ENCODE measurements at regions not wholly inside any gene's neighbourhood (a gene's known extent, or its start where the extent isn't known, plus 50 kb on each side); places are given as distances from the start of the nearest gene placed in this dataset.
"Not testable (repeated sequence)": the region's sequence is repeated elsewhere in the genome, so short reads cannot be mapped to it uniquely, and the experiment has no call there.

DNA sequence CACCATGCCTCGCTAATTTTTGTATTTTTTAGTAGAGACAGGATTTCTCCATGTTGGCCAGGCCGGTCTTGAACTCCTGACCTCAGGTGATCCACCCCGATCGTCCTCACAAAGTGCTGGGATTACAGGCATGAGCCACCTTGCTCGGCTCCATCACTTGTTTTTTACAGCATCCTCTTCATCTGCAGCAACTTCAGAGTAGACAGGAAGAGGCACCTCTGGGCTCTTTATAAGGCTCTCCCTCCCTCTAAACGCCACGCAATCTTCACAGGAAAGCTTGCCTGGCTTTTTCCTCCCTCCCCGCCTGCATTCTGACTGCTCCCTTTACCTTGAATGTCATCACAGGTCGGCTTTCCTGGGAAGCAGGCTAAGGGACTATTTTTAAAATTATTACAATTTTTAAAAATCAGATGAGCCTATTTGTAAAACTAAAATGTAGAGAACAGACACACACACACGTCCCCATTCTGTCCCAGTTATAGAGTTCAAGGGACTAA lies 111.5 kb upstream of the LDB2 start:
- H3K4me3 ChIP-seq (ENCODE audit: low read length, poor library complexity, severe bottlenecking): no peak overlapping the region
- no peak overlapping the region for H3K4me2 ChIP-seq (ENCODE audit: low read depth, low read length, poor library complexity, severe bottlenecking)
- no peaks in the 10 kb centered on the region for H3K4me1 ChIP-seq (ENCODE audit: insufficient read depth, low read length, poor library complexity, severe bottlenecking)
- H3K27me3 ChIP-seq (ENCODE audit: insufficient read depth, low read length, poor library complexity, severe bottlenecking): no peaks in the 10 kb centered on the region
- no peaks in the 10 kb centered on the region for H3K9me2 ChIP-seq (replicated peaks; ENCODE audit: low read depth, low read length)
- H3K9ac ChIP-seq (ENCODE audit: low read depth, low read length, poor library complexity, severe bottlenecking): no peak overlapping the region
- no peak overlapping the region for H2AFZ ChIP-seq (ENCODE audit: low read length)
- no peaks in the 10 kb centered on the region for H3K36me3 ChIP-seq (ENCODE audit: insufficient read depth, low read length)
- H3F3A ChIP-seq (ENCODE audit: low read depth): no peaks in the 10 kb centered on the region
- H3K79me2 ChIP-seq (ENCODE audit: insufficient read depth, low read length): no peaks in the 10 kb centered on the region
- H3K9me3 ChIP-seq (ENCODE audit: insufficient read depth, low read depth, low read length): no peaks in the 10 kb centered on the region
- no peak for TF ChIP-seq EZH2phosphoT487 (IDR thresholded peaks at IDR 0.05; ENCODE audit: borderline replicate concordance)
- H4K20me1 ChIP-seq (ENCODE audit: insufficient read depth, low read length, poor library complexity, severe bottlenecking): no peaks in the 10 kb centered on the region

DNA sequence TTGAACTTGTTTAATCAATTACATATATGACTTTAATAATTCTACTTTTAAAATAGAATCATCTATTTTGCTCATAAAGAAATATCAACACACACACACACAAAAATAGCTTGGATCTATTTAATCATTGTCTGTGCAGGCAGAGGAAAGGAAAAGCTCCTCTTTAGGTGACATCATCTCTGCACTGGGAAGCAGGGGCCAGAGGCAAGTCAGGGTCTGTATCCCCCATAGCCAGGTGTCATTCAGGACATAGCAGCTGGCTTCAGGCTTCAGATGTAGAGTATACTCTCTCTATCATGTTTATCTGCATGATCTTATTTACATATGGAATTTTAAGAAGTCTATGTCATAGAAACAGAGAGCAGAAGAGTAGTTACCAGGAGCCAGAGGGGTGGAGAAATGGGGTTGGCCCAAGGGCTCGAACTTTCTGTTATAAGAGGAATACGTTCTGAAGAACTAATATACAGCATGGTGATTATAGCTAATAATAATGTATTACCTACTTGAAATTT lies 110.4 kb upstream of the LDB2 start:
- Histone ChIP-seq H4K20me1 (ENCODE audit: insufficient read depth, low read length, poor library complexity, severe bottlenecking) (no peaks in the 10 kb centered on the region), H3F3A (ENCODE audit: low read depth) (no peaks in the 10 kb centered on the region), H3K27me3 (ENCODE audit: insufficient read depth, low read length, poor library complexity, severe bottlenecking) (no peaks in the 10 kb centered on the region), H3K36me3 (ENCODE audit: insufficient read depth, low read length) (no peaks in the 10 kb centered on the region), H3K9ac (ENCODE audit: low read depth, low read length, poor library complexity, severe bottlenecking) (no peak overlapping the region), H3K4me3 (ENCODE audit: low read length, poor library complexity, severe bottlenecking) (no peak overlapping the region), H3K4me2 (ENCODE audit: low read depth, low read length, poor library complexity, severe bottlenecking) (no peak overlapping the region), H3K9me3 (ENCODE audit: insufficient read depth, low read depth, low read length) (no peaks in the 10 kb centered on the region), H2AFZ (ENCODE audit: low read length) (no peak overlapping the region), H3K4me1 (ENCODE audit: insufficient read depth, low read length, poor library complexity, severe bottlenecking) (no peaks in the 10 kb centered on the region), H3K79me2 (ENCODE audit: insufficient read depth, low read length) (no peaks in the 10 kb centered on the region), H3K9me2 (replicated peaks; ENCODE audit: low read depth, low read length) (no peaks in the 10 kb centered on the region)
- TF ChIP-seq, protein P1, sequence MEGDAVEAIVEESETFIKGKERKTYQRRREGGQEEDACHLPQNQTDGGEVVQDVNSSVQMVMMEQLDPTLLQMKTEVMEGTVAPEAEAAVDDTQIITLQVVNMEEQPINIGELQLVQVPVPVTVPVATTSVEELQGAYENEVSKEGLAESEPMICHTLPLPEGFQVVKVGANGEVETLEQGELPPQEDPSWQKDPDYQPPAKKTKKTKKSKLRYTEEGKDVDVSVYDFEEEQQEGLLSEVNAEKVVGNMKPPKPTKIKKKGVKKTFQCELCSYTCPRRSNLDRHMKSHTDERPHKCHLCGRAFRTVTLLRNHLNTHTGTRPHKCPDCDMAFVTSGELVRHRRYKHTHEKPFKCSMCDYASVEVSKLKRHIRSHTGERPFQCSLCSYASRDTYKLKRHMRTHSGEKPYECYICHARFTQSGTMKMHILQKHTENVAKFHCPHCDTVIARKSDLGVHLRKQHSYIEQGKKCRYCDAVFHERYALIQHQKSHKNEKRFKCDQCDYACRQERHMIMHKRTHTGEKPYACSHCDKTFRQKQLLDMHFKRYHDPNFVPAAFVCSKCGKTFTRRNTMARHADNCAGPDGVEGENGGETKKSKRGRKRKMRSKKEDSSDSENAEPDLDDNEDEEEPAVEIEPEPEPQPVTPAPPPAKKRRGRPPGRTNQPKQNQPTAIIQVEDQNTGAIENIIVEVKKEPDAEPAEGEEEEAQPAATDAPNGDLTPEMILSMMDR (conservative IDR thresholded peaks at IDR 0.05; ENCODE audit: low read length): no peak
- no peak for TF ChIP-seq EZH2phosphoT487 (IDR thresholded peaks at IDR 0.05; ENCODE audit: borderline replicate concordance)

DNA sequence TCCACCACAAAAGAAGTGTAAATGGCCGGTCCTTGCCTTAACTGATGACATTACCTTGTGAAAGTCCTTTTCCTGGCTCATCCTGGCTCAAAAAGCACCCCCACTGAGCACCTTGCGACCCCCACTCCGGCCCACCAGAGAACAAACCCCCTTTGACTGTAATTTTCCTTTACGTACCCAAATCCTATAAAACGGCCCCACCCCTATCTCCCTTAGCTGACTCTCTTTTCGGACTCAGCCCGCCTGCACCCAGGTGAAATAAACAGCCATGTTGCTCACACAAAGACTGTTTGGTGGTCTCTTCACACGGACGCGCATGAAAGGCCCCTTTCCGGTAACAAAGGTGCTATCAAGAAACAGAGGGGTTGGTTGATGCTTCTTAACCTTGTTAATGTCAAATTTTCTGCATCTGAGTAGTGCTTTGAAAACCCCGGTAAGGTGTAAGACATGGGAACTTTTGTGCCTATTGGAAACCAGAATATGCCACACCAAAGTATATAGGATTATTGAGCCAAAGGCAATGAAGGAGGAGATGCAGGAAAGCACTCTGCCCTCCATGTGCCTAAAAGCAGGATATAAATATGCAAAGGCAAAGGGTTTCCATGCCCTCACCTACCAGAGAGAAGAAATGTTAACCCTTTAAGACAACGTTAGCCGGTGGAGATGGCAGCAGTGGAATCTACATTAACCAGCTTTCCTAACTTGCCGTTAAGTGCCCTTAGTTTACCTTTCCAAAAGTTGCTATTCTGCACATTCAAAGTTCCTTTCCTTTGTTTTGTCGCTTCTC lies 105.4 kb upstream of the LDB2 start:
- not testable (repeated sequence) for H3K9me2 ChIP-seq (replicated peaks; ENCODE audit: low read depth, low read length); H3K36me3 ChIP-seq (ENCODE audit: insufficient read depth, low read length); H3K79me2 ChIP-seq (ENCODE audit: insufficient read depth, low read length); H4K20me1 ChIP-seq (ENCODE audit: insufficient read depth, low read length, poor library complexity, severe bottlenecking); H3K4me2 ChIP-seq (ENCODE audit: low read depth, low read length, poor library complexity, severe bottlenecking); H2AFZ ChIP-seq (ENCODE audit: low read length); H3F3A ChIP-seq (ENCODE audit: low read depth); H3K4me3 ChIP-seq (ENCODE audit: low read length, poor library complexity, severe bottlenecking); H3K9ac ChIP-seq (ENCODE audit: low read depth, low read length, poor library complexity, severe bottlenecking); H3K4me1 ChIP-seq (ENCODE audit: insufficient read depth, low read length, poor library complexity, severe bottlenecking); H3K9me3 ChIP-seq (ENCODE audit: insufficient read depth, low read depth, low read length); H3K27me3 ChIP-seq (ENCODE audit: insufficient read depth, low read length, poor library complexity, severe bottlenecking)

DNA sequence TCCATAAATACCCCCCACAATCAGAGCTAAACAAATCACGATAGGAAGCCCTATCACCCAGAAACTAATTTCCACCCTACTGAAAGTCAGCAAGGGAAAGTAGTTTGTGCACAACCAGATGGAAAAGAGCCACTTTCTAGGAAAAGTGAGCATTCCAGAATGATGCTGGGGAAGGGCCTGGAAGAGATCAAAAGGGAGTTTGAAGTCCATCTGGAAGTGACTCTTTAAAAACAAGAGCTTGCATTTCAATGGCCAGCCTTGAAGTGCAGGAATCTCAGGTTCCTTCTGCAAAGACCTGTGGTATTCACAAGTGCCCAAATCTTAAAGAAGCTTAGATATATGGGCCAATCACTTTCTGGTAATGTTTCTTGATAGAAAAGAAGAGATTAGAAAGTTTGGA lies 97.0 kb upstream of the LDB2 start:
- Histone ChIP-seq H3K27me3 (ENCODE audit: insufficient read depth, low read length, poor library complexity, severe bottlenecking) (no peaks in the 10 kb centered on the region), H3K79me2 (ENCODE audit: insufficient read depth, low read length) (no peaks in the 10 kb centered on the region), H3K9me2 (replicated peaks; ENCODE audit: low read depth, low read length) (no peaks in the 10 kb centered on the region), H3K9ac (ENCODE audit: low read depth, low read length, poor library complexity, severe bottlenecking) (no peak overlapping the region), H3K36me3 (ENCODE audit: insufficient read depth, low read length) (no peaks in the 10 kb centered on the region), H3K4me3 (ENCODE audit: low read length, poor library complexity, severe bottlenecking) (no peak overlapping the region), H3K4me1 (ENCODE audit: insufficient read depth, low read length, poor library complexity, severe bottlenecking) (no peaks in the 10 kb centered on the region), H4K20me1 (ENCODE audit: insufficient read depth, low read length, poor library complexity, severe bottlenecking) (no peaks in the 10 kb centered on the region), H3F3A (ENCODE audit: low read depth) (no peaks in the 10 kb centered on the region), H3K4me2 (ENCODE audit: low read depth, low read length, poor library complexity, severe bottlenecking) (no peak overlapping the region), H2AFZ (ENCODE audit: low read length) (no peak overlapping the region), H3K9me3 (ENCODE audit: insufficient read depth, low read depth, low read length) (no peaks in the 10 kb centered on the region)
- TF ChIP-seq EZH2phosphoT487 (IDR thresholded peaks at IDR 0.05; ENCODE audit: borderline replicate concordance): no peak
- TF ChIP-seq, protein P1 (conservative IDR thresholded peaks at IDR 0.05; ENCODE audit: low read length): no peak

Data from Loucy (cell line).